Rectal smooth muscle tissue (tissue), 1 donor: ENCODE measurements at regions not wholly inside any gene's neighbourhood (a gene's known extent, or its start where the extent isn't known, plus 50 kb on each side); places are given as distances from the start of the nearest gene placed in this dataset.
"Not testable (repeated sequence)": the region's sequence is repeated elsewhere in the genome, so short reads cannot be mapped to it uniquely, and the experiment has no call there.

Source experiments
- H3K27ac ChIP-seq: one replicate; pipeline ENCODE4 v1.7.0; 2013; ENCODE audit warnings: low read depth, low read length, inconsistent platforms
- H3K27me3 ChIP-seq: one replicate; pipeline ENCODE4 v1.7.0; 2013; ENCODE audit warnings: low read length; ENCODE audit not compliant: control insufficient read depth, insufficient read depth
- H3K36me3 ChIP-seq: one replicate; pipeline ENCODE4 v1.7.0; 2013; ENCODE audit warnings: low read length; ENCODE audit not compliant: control insufficient read depth, insufficient read depth
- H3K4me1 ChIP-seq: one replicate; pipeline ENCODE4 v1.7.0; 2013; ENCODE audit warnings: low read length; ENCODE audit not compliant: control insufficient read depth, insufficient read depth
- H3K4me3 ChIP-seq: one replicate; pipeline ENCODE4 v1.7.0; 2013; ENCODE audit warnings: low read length
- H3K9ac ChIP-seq: one replicate; pipeline ENCODE4 v1.7.0; 2013; ENCODE audit warnings: low read length

- H3K27me3 ChIP-seq: no peaks in the 10 kb centered on the region
- no peak overlapping the region for H3K9ac ChIP-seq
- H3K27ac ChIP-seq: no peak overlapping the region
- no peaks in the 10 kb centered on the region for H3K4me1 ChIP-seq
- no peaks in the 10 kb centered on the region for H3K36me3 ChIP-seq
- H3K4me3 ChIP-seq: no peak overlapping the region
Measured at GRCh38 chr9:88852794-88853193, 138.5 kb upstream of the S1PR3 start.

GRCh38 chr9:88870627-88871026, 120.6 kb upstream of the S1PR3 start:
- no peak overlapping the region for H3K4me3 ChIP-seq
- no peaks in the 10 kb centered on the region for H3K27me3 ChIP-seq
- no peak overlapping the region for H3K9ac ChIP-seq
- H3K27ac ChIP-seq: no peak overlapping the region
- no peaks in the 10 kb centered on the region for H3K4me1 ChIP-seq
- no peaks in the 10 kb centered on the region for H3K36me3 ChIP-seq

GRCh38 chr9:88871669-88872068, 119.6 kb upstream of the S1PR3 start:
- Histone ChIP-seq H3K36me3 (no peaks in the 10 kb centered on the region), H3K27me3 (no peaks in the 10 kb centered on the region), H3K4me1 (no peaks in the 10 kb centered on the region), H3K27ac (peak overlapping the region; percentile 0), H3K9ac (no peak overlapping the region), H3K4me3 (no peak overlapping the region)

- Histone ChIP-seq H3K9ac (no peak overlapping the region), H3K36me3 (no peaks in the 10 kb centered on the region), H3K27me3 (no peaks in the 10 kb centered on the region), H3K4me3 (no peak overlapping the region), H3K27ac (no peak overlapping the region), H3K4me1 (no peaks in the 10 kb centered on the region)
Measured at GRCh38 chr9:88872192-88872946, 118.9 kb upstream of the S1PR3 start.

GRCh38 chr9:88873635-88874034, 117.6 kb upstream of the S1PR3 start:
- Histone ChIP-seq H3K27me3 (no peaks in the 10 kb centered on the region), H3K36me3 (no peaks in the 10 kb centered on the region), H3K9ac (no peak overlapping the region), H3K27ac (no peak overlapping the region), H3K4me3 (no peak overlapping the region), H3K4me1 (no peaks in the 10 kb centered on the region)

GRCh38 chr9:88874391-88874790, 116.9 kb upstream of the S1PR3 start:
- Histone ChIP-seq H3K36me3 (no peaks in the 10 kb centered on the region), H3K9ac (no peak overlapping the region), H3K27ac (no peak overlapping the region), H3K4me1 (no peaks in the 10 kb centered on the region), H3K4me3 (no peak overlapping the region), H3K27me3 (no peaks in the 10 kb centered on the region)

GRCh38 chr9:88875400-88876120, 115.7 kb upstream of the S1PR3 start:
- Histone ChIP-seq H3K36me3 (no peaks in the 10 kb centered on the region), H3K4me1 (no peaks in the 10 kb centered on the region), H3K4me3 (no peak overlapping the region), H3K27ac (no peak overlapping the region), H3K9ac (no peak overlapping the region), H3K27me3 (no peaks in the 10 kb centered on the region)

GRCh38 chr9:88880199-88880598, 111.1 kb upstream of the S1PR3 start:
- no peaks in the 10 kb centered on the region for H3K27me3 ChIP-seq
- no peak overlapping the region for H3K27ac ChIP-seq
- H3K36me3 ChIP-seq: no peaks in the 10 kb centered on the region
- no peak overlapping the region for H3K4me3 ChIP-seq
- H3K4me1 ChIP-seq: no peaks in the 10 kb centered on the region
- H3K9ac ChIP-seq: no peak overlapping the region

- H3K27me3 ChIP-seq, H3K4me1 ChIP-seq, H3K4me3 ChIP-seq, H3K27ac ChIP-seq, H3K36me3 ChIP-seq, H3K9ac ChIP-seq: not testable (repeated sequence)
Measured at GRCh38 chr9:88884291-88884690, 107.0 kb upstream of the S1PR3 start.

- H3K4me1 ChIP-seq, H3K4me3 ChIP-seq, H3K9ac ChIP-seq, H3K27ac ChIP-seq, H3K27me3 ChIP-seq, H3K36me3 ChIP-seq: not testable (repeated sequence)
Measured at GRCh38 chr9:88886762-88887161, 104.5 kb upstream of the S1PR3 start.

- Histone ChIP-seq H3K36me3 (no peaks in the 10 kb centered on the region), H3K4me3 (no peak overlapping the region), H3K27ac (no peak overlapping the region), H3K9ac (no peak overlapping the region), H3K27me3 (peaks cover 2% of the 10 kb centered on the region), H3K4me1 (no peaks in the 10 kb centered on the region)
Measured at GRCh38 chr9:88889386-88889785, 101.9 kb upstream of the S1PR3 start.

- Histone ChIP-seq H3K36me3 (no peaks in the 10 kb centered on the region), H3K4me3 (no peak overlapping the region), H3K4me1 (no peaks in the 10 kb centered on the region)
Measured at GRCh38 chr9:88890546-88890945, 100.7 kb upstream of the S1PR3 start.

GRCh38 chr9:88891040-88891439, 100.2 kb upstream of the S1PR3 start:
- no peak overlapping the region for H3K4me3 ChIP-seq
- no peak overlapping the region for H3K27ac ChIP-seq
- H3K36me3 ChIP-seq: no peaks in the 10 kb centered on the region
- H3K27me3 ChIP-seq: peaks cover 2% of the 10 kb centered on the region
- no peaks in the 10 kb centered on the region for H3K4me1 ChIP-seq
- H3K9ac ChIP-seq: no peak overlapping the region

More at GRCh38 chr9:88890546-88890945, 100.7 kb upstream of the S1PR3 start:
- Histone ChIP-seq H3K9ac (no peak overlapping the region), H3K27me3 (peaks cover 2% of the 10 kb centered on the region), H3K27ac (no peak overlapping the region)
